Breast epithelium (tissue), 4 donors: ENCODE measurements at regions not wholly inside any gene's neighbourhood (a gene's known extent, or its start where the extent isn't known, plus 50 kb on each side); places are given as distances from the start of the nearest gene placed in this dataset.

Source experiments
- DNase-seq, 2 donors: peaks; one replicate each; pipeline ENCODE4 v3.0.0-alpha.2; 2019; ENCODE audit warnings: low spot score in 2 of 2
- H3K27ac ChIP-seq, 2 donors: fragments of 200-600 bp; sonication (generic) in 1 of 2; one replicate each; pipeline ENCODE4 v1.5.1; 2016 to 2019; ENCODE audit warnings: mild to moderate bottlenecking in 1 of 2
- H3K27me3 ChIP-seq, 2 donors: fragments of 200-600 bp; sonication (generic) in 1 of 2; one replicate each; pipeline versions ENCODE4 v1.5.1 to v1.6.0; 2017 to 2019; ENCODE audit warnings: control low read depth in 1 of 2, mild to moderate bottlenecking in 1 of 2
- H3K36me3 ChIP-seq: fragments of 200-600 bp; one replicate; pipeline ENCODE4 v1.5.1; 2019
- H3K4me1 ChIP-seq, 2 donors: fragments of 200-600 bp; sonication (generic); one replicate each; pipeline ENCODE4 v1.5.1; 2016 to 2019; ENCODE audit warnings: control low read depth in 1 of 2
- H3K4me3 ChIP-seq, 3 donors: fragments of 200-600 bp; sonication (generic); 1 replicate in 2 of 3; 2 replicates in 1 of 3; pipeline ENCODE4 v1.5.1; 2016 to 2019; ENCODE audit warnings: mild to moderate bottlenecking in 3 of 3, moderate library complexity in 2 of 3
- H3K9me3 ChIP-seq, 2 donors: fragments of 200-600 bp; sonication (generic) in 1 of 2; one replicate each; pipeline ENCODE4 v1.5.1; 2016 to 2019; ENCODE audit warnings: control low read depth in 1 of 2
- CTCF ChIP-seq, 3 donors: fragments of 450-650 bp; IDR thresholded peaks; one replicate each; pipeline ENCODE4 v1.5.1; 2016 to 2017; ENCODE audit warnings: antibody characterized with exemption in 3 of 3, mild to moderate bottlenecking in 3 of 3, moderate library complexity in 3 of 3
- POLR2A ChIP-seq: fragments of 450-650 bp; IDR thresholded peaks from one replicate; pipeline ENCODE4 v1.6.1; 2016; ENCODE audit warnings: antibody characterized with exemption, mild to moderate bottlenecking, moderate library complexity
- POLR2AphosphoS5 ChIP-seq, 3 donors: sonication (generic); formaldehyde crosslinking; IDR thresholded peaks; one replicate each; pipeline ENCODE4 v1.6.1; 2017; ENCODE audit warnings: antibody characterized with exemption in 3 of 3
- intact Hi-C: fragments of 100-400 bp; cut with DNase I; formaldehyde crosslinking; loops from one replicate; pipeline ENCODE4 v1.15.1; 2023; ENCODE audit warnings: low total_unique reads

GRCh38 chr9:108015690-108016089 is 526.1 kb upstream of the KLF4 start:
- no peaks in the 10 kb centered on the region for H3K9me3 ChIP-seq
- H3K27ac ChIP-seq: no peak overlapping the region

GRCh38 chr9:108014353-108014752 is 524.8 kb upstream of the KLF4 start:
- Histone ChIP-seq H3K9me3 (no peaks in the 10 kb centered on the region), H3K4me1 (no peaks in the 10 kb centered on the region), H3K27me3 (no peaks in the 10 kb centered on the region), H3K36me3 (no peaks in the 10 kb centered on the region), H3K27ac (no peak overlapping the region), H3K4me3 (no peak overlapping the region)
- no peak for DNase-seq
- TF ChIP-seq POLR2AphosphoS5 (IDR thresholded peaks at IDR 0.05) (no peak), CTCF (IDR thresholded peaks at IDR 0.05) (no peak)
- intact Hi-C loops: no loop called here

More at GRCh38 chr9:108015690-108016089, 526.1 kb upstream of the KLF4 start:
- no peaks in the 10 kb centered on the region for H3K27me3 ChIP-seq
- no peaks in the 10 kb centered on the region for H3K36me3 ChIP-seq
- intact Hi-C loops: no loop called here
- H3K4me3 ChIP-seq: no peak overlapping the region
- no peak for DNase-seq
- TF ChIP-seq POLR2AphosphoS5 (IDR thresholded peaks at IDR 0.05) (no peak), POLR2A (no peak), CTCF (IDR thresholded peaks at IDR 0.05) (no peak)
- no peaks in the 10 kb centered on the region for H3K4me1 ChIP-seq

DNA sequence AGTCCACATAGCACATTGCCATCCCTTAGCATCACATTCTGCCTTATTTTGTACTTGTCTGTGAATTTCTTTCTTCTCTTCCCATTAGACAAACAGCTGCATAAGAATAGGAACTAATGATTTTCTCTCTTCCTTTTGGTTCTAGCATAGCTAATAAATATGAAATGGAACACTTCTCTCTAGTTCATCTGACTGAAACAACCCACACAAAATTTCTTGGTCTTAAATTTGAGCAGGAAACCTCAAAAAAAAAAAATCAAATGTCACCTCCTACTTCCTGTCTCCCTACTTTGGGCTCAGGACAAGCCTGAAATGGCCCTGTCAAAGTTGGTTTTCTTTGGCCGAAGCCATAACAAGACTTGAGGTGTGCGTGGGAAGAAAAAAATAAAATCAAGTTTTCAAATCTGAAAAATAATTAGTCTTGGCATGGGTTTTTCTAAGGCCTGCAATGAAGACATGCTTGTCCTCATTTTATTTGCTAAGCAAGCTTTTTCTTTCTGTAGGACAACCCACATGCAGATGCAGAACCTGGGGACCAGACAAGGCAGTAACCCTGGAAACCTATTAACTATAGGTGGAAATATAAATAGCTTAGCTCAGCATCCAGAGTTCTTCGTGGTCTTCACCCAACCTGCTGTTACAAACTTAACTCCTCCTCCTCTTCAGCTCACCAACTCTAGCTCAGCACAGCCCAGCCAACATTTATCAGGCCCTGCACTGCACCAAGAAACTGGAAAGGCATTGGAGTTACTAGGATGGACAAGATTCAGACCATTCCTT is 523.5 kb upstream of the KLF4 start:
- no peaks in the 10 kb centered on the region for H3K36me3 ChIP-seq
- H3K9me3 ChIP-seq: no peaks in the 10 kb centered on the region
- H3K4me3 ChIP-seq: no peak overlapping the region
- TF ChIP-seq CTCF (IDR thresholded peaks at IDR 0.05) (no peak), POLR2A (no peak), POLR2AphosphoS5 (IDR thresholded peaks at IDR 0.05) (no peak)
- intact Hi-C loops: no loop called here
- no peaks in the 10 kb centered on the region for H3K27me3 ChIP-seq
- no peak overlapping the region for H3K27ac ChIP-seq
- DNase-seq: no peak
- no peaks in the 10 kb centered on the region for H3K4me1 ChIP-seq

DNA sequence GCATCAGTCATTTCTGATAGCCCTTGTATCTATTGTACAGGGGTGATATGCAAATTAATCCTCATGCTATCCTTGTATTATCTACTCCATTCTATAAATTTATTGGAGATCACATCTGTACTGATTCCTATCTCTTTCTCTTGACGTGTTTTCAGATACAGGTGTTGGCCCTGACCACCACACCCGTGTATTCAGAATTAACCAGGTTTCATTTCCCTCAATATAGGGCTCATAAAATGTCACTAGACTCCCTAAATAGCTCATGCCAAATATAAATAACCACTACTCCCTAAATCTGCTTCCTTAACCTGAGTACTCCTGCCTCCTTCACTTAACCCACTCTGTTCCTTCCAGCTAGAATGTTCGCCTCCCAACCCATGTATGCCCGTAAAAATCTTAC is 522.8 kb upstream of the KLF4 start:
- DNase-seq: no peak
- TF ChIP-seq POLR2AphosphoS5 (IDR thresholded peaks at IDR 0.05): no peak
- no peak for TF ChIP-seq CTCF (IDR thresholded peaks at IDR 0.05)
- no peak for TF ChIP-seq POLR2A
- H3K27me3 ChIP-seq: no peaks in the 10 kb centered on the region
- H3K36me3 ChIP-seq: no peaks in the 10 kb centered on the region
- no peak overlapping the region for H3K27ac ChIP-seq
- no peaks in the 10 kb centered on the region for H3K4me1 ChIP-seq
- H3K4me3 ChIP-seq: no peak overlapping the region
- H3K9me3 ChIP-seq: no peaks in the 10 kb centered on the region
- intact Hi-C loops: no loop called here

GRCh38 chr9:108003526-108003925 is 514.0 kb upstream of the KLF4 start:
- DNase-seq: no peak
- H3K27me3 ChIP-seq: no peaks in the 10 kb centered on the region
- TF ChIP-seq POLR2AphosphoS5 (IDR thresholded peaks at IDR 0.05): no peak
- H3K27ac ChIP-seq: no peak overlapping the region
- no peaks in the 10 kb centered on the region for H3K36me3 ChIP-seq
- intact Hi-C loops: no loop called here
- no peak overlapping the region for H3K4me3 ChIP-seq
- H3K9me3 ChIP-seq: no peaks in the 10 kb centered on the region
- H3K4me1 ChIP-seq: no peaks in the 10 kb centered on the region
